Activated effector memory CD4-positive, alpha-beta T cell treated with Interleukin-2 at 50 U/mL for 16 hours (primary cell): ENCODE measurements at regions not wholly inside any gene's neighbourhood (a gene's known extent, or its start where the extent isn't known, plus 50 kb on each side); places are given as distances from the start of the nearest gene placed in this dataset.

Experiments used
- DNase-seq: peaks from one replicate; pipeline ENCODE4 v3.0.0-alpha.2; 2020

DNA sequence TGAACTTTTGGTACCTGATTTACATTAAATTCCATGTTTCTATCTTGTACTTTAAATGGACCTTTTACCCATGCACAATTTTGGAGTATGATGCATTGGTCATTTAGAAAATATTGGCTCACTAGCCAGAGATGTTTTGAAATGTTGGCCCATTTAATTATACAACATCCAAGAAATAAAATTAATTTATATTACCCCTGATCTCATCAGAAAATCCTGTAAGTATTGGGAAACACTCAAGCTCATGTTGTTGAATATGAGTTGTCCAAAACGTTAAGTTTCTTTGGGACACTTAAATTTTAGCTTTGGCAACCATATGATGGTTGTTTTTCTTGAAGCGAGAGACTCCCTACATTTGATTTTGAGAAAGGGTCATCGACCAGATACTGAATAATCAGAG is 492.7 kb downstream of the RPS24 start:
- no peak for DNase-seq

DNA sequence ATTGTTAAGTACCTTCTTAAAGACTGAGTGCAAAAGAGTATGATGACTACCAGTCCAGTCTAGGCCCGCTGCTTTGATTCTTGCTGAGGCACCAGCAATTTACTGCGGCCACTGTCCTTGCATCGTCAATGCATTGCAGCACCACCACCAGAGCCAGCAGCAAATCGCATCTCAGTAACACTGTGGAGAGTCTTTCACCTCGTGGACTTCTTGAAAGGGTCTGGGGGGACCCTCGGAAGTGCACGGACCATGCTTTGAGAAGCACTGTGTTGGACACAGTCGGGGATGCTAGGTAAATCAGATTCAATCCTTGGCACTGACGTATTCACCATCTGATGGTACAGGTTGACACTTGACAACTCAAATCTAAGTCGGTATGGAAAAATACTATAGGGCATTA is 493.6 kb downstream of the RPS24 start:
- no peak for DNase-seq

DNA sequence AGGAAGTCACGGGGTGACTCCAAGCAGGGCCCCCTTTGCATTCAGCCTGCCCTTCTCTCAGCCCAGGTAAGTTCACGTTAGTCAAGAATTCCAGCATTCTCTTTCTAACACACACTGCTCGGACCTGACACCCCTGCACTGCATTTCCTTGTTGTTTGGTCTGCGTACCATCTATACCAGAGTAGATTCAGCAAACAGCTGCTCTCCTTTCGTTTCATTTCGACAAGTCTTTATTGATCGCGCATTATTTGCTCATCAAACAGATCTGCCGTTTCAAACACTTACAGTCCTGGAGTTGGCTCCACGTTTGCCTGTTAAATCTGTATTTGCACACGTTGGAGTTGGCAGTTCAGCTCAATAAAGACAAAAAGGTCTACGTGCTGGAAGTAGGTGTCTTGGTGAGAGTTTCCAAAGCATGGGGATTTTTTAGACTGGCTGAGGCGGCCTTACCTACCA is 495.1 kb downstream of the RPS24 start:
- no peak for DNase-seq

DNA sequence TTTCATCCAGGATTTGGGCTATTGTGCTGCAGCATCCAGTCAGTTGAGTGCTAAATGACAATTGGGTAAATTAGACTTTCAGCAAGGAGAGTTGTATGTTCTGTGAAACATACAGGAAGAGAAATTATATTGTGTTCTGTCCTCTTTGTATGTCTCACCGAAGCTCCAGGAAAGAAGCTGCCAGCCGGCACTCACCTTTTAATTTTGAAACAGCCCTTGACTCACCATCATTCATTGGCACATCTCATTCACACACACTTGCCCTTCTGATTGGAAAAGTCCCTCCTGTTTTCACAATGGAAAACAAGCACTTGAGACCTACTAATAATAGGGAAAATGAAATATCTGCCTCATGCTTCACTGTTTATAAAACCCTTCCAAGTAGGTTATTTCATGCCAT is 495.6 kb downstream of the RPS24 start:
- DNase-seq, result no peak

DNA sequence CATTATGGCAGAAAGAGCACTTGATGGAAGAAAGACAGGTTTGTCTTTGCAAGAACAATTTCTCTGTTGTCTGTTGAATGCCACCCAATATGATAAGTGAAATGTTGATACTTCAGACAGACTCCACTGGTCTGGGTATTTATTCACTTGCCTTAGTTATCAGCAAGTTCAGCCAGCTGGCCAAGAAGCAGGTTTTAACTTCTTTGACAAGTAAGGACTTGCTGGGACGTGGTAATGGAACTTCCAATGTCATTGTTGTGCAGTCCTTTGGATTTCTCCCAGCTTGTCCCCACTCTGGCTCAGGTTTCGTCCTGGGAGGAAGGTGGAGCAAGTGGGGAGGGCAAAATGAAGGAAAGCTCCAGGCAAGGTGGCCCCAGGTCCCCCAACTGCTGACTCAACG is 497.4 kb downstream of the RPS24 start:
- no peak for DNase-seq

DNA sequence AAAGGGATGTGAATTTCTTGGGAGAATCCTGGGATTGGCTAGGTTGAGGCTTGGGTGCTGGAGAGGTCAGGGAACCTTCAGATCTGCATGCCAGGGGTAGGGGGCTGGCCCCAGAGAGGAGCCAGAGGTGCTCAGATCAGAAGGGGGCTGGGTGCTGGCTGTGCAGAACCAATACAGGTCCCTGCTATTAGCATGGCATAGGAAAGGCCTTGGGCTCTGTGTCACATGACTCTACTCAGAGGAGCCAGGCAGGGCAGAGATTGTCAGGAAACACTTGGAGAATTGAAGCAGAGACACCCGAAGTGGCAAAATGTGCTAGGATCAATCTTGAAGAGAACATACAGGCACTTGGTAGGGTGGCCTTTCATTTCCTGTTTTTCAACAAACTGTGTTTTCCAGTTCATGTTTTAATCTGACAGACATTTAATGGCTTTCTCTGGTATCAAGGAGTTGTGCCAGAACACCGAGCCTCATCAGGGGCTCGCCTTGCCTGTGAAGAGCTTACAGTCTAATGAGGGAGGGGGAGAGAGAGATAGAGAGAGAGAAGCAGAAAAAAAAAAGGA is 498.9 kb downstream of the RPS24 start:
- no peak for DNase-seq

DNA sequence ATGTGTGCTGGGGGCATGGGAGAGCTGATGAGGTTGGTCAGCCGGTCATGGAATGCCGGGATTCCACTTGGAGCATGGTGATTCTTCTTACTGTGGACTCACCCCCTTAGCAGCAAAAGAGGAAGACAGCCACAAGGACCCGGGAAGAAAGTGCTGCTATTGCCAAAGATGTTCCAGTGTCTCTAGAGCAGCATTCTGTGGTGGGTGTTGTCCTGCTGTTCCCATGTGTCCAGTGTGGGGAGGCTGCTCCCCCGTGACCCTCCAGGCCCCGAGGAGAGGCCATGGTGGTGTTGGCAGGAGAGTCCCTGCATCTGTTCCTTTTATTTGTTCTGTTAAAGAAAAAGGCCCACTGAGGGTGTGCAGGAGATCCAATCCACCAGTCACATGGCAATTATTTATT is 499.4 kb downstream of the RPS24 start:
- DNase-seq, result no peak

DNA sequence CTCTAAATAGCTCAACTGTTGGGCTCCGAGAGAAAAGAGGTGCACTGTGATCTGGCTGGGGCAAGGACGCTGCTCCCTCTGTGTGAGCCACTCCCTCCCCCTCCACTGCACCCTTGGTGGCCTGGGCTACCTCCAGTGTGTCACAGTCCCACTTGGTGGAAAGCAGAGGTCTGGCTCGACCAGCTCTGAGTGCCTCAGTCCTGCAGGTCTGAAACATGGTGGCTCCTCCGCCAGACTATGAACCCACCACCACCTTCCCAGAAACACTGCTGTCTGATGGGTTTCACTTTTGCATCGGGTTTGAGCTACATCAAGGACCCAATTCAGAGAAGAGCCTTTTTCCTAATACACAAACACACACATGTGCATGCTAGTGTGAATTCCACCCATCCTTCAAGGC is 500.1 kb downstream of the RPS24 start:
- DNase-seq, result no peak

DNA sequence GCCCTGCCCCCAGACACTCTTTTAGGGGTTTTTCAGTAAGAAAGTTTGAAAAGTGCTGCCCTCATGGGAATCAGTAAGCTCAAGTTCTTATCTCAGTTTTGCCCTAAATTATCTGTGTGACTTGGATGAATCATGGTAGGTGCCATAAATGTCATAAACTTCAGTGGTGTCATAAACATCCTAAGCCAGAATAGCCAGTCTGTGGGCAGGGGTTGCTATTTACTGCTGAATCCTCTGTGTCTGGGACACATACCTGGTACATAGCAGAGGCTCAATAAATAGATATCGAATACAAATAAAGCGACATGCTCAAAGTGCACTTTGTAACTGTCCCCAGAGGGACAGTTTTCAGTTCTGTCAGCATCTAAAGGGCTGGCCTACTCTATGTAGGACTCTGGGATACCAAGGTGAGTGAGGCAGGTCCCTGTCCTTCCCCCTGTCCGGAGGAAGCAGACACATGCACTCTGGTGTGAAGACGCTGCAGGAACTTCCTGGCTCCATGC is 502.1 kb downstream of the RPS24 start:
- DNase-seq, result no peak

DNA sequence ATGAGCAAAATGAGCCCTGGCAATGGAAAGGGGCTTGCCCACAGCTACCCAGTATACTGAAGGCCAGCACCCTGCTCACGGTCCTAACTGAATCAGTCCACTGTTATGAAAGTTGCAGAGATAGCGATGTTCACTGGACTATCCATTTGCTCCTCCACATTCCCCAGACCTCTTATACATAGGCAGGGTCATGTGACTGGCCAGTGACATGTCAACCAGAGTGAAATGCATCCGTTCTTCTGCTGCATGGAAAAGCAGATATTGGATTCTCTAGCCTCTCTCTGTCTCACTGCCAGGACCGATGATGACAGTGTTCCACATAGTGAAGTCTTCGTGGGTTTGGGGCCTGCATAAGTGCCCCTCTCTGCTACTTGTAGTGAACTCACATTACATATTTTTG is 503.4 kb downstream of the RPS24 start:
- no peak for DNase-seq

DNA sequence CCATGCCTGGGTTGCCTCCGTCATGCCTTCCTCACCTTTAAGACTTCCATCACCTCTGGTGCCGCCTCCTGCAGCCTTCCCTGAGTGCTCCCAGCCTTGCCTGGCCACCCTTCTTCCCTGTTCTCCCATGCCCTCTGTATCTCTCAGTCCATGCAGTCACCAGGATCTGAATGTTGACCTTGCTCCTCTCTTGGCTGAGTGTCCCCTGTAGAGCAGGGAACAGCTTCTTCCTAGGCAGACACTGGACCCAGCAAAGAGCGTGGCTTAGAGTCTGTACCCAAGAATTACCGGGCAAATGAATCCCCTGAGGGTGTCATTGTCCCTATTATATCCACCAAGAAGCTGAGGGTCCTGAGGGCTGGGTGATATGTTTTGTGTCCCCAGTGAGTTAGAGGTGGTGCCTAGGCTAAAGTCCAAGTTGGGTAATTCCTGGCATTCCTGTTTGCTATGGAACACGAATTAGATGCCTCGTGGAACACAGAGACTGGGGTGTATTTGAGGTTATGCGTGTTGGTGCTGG is 505.6 kb downstream of the RPS24 start:
- DNase-seq, result no peak

DNA sequence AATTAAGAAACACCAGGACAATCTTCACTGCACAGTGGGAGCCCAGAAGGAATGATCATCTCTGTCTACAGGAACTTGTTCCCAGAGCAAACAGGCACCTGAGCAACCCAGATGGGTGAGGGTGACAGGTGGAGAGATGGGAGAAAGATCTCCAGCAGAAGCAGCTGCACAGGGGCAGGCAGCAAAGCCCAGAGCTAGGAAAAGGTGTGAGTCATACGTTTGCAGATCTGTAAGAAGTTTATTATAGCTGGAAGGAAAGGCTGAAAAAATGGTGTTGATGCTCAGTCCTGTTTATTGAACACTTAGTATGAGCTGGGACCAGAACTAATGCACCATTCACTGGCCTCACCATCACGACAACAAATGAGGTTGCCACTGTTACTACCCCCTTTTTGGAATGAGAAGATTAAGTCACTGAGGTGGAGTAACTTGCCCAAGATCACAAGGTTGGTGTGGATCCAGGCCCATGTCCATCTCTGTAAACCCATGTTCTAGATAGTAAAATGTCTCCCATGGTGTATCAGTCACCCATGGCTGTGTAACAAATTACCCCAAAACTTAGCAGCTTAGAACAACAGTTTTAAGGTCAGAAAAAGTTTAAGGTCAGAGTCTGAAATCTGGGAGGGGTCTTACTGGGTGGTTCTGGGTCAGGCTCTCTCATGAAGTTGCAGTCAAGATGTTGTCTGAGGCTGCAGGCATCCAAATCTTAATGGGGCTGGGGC is 506.9 kb downstream of the RPS24 start:
- DNase-seq, result no peak

DNA sequence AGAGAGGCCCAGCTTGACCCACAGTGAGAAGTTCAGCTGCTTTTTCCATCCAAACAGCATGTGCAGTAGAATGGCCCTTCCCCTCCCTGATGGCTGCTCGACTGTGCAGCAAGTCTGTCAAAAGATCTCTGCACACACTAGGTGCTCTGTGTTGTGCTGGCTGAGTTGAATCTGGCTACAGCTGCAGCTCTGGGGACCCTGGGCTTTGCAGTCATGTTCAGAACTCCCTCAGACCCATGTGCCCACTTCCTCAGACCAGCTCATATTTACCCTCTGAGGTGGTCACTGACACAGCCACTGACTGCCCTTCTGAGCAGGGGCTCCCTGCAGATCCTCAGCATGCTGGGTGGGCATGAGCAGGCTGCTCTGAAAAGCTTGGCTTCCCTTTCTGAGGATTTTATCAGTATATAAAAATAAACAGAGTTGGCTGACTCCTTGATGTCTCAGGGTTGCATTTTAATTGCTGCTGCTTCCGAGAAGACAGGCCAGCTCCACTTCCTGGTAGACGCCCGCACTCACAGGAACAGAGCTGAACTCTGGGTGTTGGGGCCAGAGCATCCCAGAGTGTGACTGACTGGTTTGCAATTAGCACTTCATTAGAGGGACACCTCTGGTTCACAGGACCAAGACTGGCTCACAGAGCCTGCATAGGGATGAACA is 507.9 kb downstream of the RPS24 start:
- DNase-seq, result no peak

DNA sequence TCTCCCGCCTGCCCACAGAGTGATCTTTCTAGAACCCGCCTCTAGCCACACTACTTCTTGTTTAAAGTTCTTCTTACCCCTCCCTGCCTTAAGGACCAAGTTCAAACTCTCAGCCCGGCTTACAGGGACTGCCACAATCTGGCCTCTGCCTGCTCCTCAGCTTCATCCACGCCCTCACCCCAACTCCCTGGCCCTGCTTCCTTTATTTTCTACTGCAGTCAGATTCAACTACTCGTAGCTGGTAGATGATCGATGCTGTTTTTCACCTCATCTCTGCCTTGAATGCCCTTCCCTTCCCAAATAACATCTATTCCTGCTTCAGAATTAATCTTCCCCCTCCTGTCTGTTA is 508.5 kb downstream of the RPS24 start:
- no peak for DNase-seq

DNA sequence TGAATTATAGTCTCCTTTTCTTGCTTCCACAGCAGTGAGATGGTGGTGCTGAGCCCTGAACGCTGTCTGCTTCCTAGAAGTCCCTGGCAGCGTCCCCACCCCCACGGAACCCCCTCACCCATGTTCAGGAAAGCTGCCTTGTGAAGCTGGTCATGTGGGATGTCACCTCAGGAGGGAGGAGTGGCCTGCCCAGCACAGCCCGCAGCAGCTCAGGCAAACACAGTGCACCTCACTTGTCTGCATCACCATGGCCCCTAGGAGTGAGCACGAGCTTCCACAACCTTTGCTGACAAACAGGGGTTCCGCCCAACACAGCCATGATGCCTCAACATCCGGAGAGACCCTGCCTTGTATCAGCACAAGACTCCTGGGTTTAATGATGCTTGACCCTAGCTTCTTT is 508.9 kb downstream of the RPS24 start:
- no peak for DNase-seq

DNA sequence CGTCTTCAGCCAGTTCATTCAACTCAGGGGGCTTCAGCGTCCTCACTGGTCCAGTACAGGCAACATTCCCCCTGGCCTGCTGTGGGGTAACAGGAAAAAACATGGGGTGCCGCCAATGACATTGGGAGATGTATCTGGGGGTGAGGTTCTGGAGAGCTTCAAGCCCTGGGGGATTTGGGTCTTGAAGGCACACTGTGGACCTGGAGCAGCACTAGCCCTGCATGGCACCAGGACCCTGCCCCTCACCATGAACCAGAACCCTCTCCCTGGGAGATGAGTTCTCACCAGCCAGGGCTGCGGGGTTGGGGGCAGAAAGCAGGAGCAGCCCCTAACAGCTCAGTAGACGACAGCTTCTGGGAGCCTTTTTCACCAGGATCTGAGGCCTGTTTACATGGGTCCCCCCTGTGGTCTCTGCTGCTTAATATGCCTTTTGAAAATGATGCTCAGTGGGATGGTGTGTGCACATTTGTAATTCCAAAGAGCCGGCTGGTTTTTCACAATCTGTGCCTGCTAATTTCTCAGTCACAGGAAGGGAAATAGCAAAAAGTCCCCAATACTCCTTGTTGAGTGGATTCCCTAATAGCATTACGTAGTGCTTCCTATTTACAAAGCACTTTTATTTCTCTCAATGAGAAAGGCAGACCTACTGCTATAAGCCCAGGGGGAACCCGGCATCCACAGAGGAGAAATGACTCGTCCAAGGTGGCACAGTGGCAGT is 509.5 kb downstream of the RPS24 start:
- DNase-seq, result no peak

DNA sequence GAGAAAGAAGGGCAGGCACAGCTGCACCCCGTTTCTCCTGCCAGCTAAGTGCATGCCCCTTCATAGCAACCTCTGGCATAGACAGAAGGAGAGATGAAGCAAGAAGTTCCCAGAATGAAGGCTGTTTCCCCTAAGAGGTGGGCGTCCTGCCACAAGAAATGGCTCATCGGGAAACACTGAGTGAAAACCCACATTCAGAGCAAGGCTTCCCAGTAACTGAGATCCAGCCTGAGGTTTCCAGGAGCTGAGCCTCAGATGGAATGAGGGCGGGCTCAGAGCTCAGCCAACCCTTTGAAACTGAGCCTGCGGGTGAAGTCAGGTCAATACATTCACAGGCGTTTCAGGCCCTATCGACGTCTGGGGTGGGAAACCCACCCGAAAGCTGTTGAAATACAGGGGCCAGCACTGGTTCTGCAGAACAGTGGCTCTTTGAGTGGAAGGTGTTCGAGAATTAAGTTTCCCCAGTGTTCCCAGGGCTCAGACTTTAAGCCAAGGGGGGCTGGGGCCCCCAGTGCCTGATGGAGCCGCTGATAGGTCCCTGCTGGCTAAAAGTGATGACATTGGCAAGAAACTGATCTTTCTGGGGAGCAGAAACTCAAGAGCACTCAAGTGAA is 510.2 kb downstream of the RPS24 start:
- DNase-seq, result no peak

DNA sequence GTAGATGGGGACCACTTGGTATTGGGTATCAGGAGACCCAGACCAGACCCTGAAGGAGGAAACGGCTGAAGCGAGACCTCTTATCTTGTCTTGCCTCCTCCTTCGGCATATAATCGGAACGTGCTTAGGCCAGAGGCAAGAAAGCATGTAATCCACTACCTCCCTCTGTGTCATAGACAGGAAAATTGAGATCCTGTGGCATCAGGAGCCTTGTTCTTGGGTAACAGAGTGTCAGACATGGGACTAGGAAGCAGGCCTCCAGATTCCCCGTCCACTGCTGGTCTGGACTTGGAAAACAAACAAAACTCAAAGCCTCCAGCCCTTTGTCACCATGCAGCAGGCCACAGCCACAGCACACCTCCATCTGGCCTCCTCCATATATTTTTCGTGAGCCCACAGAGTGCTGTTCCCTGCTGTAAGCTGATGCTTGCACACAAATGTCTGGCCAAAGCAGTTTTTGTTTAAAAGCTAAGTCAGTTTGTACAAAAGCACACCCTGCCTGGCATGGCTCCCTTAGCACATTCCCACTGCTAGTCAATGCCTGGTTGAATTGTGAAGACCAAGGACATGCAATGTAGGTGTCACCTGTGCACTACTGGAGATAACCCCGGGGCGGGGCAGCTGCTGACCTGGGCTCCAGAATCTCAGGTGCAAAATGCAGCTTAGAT is 510.9 kb downstream of the RPS24 start:
- no peak for DNase-seq

DNA sequence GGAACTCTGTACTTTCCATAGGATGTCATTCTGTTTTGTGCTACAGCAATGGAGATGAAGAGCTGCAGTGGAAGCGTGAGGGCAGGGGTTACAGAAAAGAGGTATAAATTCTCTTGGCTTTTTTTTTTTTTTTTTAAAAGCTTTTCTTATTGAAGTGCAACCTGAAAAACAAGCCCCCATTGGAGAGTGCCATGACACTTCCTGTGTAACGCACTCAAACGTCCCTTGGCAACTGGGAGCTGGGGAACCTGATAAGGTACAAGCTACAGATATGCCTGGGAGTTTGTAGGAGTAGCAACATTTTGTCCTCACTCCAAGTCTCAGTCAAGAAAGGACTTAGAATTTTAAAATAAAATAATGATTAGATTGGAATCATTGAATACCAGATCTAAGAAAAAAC is 512.1 kb downstream of the RPS24 start:
- DNase-seq, result no peak

DNA sequence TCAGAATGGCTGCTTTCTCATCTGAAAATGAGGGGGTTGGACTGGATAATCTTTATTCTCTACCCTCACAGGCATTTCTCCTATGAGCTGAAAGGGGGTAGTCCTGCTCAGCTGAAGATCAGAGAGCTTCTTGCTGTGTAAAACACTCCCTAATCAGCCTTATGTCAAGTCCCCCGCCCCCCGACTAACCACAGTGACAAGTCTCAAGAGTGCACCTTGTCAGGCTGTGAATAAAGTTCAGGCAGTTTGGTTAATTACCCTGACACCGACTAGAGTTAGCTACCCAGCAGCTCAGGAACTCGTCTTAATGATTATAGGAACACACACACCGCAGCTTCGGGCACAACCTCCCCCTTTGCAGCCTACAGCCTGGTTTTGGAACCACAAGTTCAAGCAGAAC is 513.7 kb downstream of the RPS24 start:
- no peak for DNase-seq

DNA sequence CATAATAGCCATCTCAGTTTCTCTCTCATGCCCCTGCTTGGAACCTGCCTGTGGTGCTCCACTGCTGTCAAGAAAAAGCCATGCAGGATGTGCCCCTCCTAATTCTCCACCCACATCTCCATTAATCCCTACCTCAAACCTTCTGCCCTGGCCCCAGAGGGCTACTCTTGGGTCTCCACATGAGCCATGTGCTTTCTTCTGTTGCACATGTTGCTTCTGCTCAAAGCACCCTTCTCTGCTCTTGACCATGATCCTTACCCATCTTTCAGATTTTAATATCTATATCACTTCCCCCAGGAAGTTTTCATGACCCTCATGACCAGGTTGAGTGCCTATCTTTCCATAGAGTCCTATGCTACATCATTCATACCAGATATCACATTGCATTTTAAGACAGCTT is 514.2 kb downstream of the RPS24 start:
- no peak for DNase-seq

DNA sequence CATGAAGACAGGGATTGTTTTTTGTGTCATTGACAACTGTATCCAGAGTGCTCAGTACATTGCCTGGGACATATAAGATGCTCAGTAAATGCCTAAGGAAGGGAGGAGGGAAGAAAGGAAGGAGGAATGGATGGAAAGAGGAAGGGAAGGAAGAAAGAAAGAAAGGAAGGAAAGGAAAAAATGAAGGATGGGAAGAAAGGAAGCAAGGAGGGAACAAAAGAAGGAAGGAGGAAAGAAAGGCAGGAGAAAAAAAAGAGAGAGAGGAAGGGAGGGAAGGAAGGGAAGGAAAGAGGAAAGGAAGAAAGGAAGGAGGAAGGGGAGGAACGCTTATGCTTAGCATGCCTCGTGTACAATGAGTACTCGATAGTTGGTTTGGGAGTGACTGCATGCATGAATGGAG is 514.7 kb downstream of the RPS24 start:
- no peak for DNase-seq
